SK-MEL-5 (cell line): ENCODE measurements at regions not wholly inside any gene's neighbourhood (a gene's known extent, or its start where the extent isn't known, plus 50 kb on each side); places are given as distances from the start of the nearest gene placed in this dataset.
"Not testable (repeated sequence)": the region's sequence is repeated elsewhere in the genome, so short reads cannot be mapped to it uniquely, and the experiment has no call there.

ENCODE experiments used
- DNase-seq: peaks from one replicate; pipeline ENCODE4 v3.0.0-alpha.2; 2016; ENCODE audit warnings: low read depth, low spot score
- in situ Hi-C: cut with HindIII; loops from 2 replicates; pipeline ENCODE4 v1.10.0; 2016; ENCODE audit warnings: low sequenced_read_pairs, high pct_unique_total_duplicates, low pct_unique_long_range_greater_than_20kb

GRCh38 chr2:187656123-187656522 is 101.9 kb upstream of the TFPI start:
- DNase-seq: no peak
- in situ Hi-C loops: no loop called here

GRCh38 chr2:187658952-187659525 is 104.8 kb upstream of the TFPI start:
- peak; percentile 54 for DNase-seq
- in situ Hi-C loops: no loop called here

- DNase-seq, in situ Hi-C loops: not testable (repeated sequence)
Measured at GRCh38 chr2:187676050-187676449, 121.8 kb upstream of the TFPI start.

DNA sequence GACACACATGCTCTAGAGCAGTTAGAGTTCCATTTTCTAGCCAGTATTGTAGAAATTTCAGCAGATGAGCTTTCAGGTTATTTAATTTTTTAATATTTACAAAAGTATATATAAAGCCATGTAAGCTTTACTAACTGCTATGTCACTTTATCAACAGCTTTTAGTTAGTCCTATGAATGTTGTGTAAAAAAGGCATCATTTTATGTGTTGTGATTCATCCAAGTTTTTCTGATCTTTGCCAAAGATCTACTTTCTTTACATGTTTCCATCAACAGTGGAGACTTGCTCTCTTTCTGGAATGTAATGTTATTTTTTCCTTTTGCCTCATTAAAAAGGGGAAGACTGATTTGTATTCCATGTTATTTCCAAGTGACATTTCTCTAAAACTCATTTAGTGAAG is 125.2 kb upstream of the TFPI start:
- no peak for DNase-seq
- in situ Hi-C loops: no loop called here

- DNase-seq: no peak
- in situ Hi-C loops: no loop called here
Measured at GRCh38 chr2:187684174-187684573, 129.9 kb upstream of the TFPI start.

DNA sequence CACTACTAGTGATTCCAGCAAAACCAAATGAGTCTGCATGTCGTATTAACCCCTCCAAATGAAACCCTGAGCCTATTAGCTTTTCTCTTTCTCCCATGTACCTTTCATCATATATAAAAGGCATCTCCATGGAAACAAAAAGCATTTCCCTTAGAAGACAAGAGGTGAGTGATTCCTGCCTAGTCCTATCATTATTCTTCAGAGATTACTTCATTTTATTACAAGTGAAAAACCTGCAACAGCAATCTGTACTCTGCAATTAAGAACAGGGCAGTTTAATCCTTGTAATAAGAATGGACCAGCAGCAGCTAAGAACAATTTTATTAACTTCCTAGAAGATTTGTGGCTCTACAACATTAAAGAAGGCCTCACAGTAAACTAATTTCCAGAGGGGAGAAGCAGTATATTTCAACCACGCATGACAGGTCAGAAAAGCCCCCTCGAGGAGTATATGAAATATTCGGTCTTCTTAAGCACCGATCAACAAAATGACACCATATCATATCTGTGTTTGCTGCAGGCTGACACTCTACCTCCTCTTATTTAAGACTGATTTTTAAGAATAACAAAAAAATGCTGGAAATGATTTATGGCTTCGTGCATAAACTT is 132.3 kb upstream of the TFPI start:
- DNase-seq: no peak
- in situ Hi-C loops: no loop called here

GRCh38 chr2:187687585-187687984 is 133.3 kb upstream of the TFPI start:
- in situ Hi-C loops: no loop called here
- no peak for DNase-seq

- in situ Hi-C loops: no loop called here
Measured at GRCh38 chr2:187689372-187689771, 135.1 kb upstream of the TFPI start.

GRCh38 chr2:187693923-187694322 is 139.7 kb upstream of the TFPI start:
- no peak for DNase-seq
- in situ Hi-C loops: no loop called here

More at GRCh38 chr2:187689372-187689771, 135.1 kb upstream of the TFPI start:
- no peak for DNase-seq

DNA sequence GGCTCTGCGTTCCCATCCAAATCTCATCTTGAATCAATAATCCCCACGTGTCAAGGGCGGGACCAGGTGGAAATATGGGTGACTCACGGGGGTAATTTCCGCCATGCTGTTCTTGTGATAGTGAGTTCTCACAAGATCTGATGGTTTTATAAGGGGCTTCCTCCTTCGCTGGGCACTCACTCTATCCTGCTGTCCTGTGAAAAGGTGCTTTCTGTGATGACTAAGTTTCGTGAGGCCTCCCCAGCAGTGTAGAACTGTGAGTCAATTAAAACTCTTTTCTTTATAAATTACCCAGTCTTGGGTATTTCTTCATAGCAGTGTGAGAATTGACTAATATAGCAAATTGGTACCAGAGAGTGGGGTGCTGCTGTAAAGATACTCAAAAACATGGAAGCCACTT is 142.4 kb upstream of the TFPI start:
- DNase-seq, in situ Hi-C loops: not testable (repeated sequence)

DNA sequence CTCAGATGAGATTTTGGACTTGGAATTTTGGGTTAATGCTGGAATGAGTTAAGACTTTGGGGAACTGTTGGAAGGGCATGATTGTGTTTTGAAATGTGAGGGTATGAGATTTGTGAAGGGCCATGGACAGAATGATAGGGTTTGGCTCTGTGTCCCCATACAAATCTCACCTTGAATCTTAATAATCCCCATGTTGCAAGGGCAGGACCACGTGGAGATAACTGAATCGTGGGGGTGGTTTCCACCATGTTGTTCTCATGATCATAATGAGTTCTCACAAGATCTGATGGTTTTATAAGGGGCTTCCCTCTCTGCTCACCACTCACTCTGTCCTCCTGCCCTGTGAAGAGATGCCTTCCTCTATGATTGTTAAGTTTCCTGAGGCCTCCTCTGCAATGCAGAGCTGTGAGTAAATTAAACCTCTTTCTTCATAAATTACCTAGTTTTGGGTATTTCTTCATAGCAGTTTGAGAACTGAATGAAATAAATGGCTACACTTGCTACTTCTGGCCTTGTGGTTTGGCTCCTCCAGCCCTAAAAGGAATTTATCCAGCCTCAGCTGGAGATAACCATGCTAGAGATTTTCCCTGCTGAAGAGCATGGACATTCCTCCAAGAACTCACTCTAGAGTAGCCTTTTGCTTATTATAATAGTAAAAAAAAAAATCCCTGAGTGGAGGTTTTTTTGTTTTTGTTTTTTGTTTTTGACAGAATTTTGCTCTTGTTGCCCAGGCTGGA is 144.3 kb upstream of the TFPI start:
- no peak for DNase-seq
- in situ Hi-C loops: no loop called here

DNA sequence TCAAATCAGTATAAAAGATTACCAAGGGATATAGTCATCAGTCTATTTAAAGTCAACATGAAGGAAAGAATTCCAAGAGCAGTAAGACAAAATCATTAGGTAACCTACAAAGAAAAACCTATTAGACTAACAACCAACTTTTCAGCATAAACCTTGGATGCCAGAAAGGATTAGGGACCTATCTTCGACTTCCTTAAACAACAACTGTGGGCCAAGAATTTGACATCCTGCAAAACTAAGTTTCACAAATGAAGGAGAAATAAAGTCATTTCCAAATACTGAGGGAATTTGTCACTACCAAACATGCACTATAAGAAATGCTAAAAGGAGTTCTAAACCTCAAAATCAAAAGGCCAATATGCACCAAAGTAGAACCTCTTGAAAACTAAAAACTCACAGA is 147.9 kb upstream of the TFPI start:
- in situ Hi-C loops: no loop called here
- no peak for DNase-seq

DNA sequence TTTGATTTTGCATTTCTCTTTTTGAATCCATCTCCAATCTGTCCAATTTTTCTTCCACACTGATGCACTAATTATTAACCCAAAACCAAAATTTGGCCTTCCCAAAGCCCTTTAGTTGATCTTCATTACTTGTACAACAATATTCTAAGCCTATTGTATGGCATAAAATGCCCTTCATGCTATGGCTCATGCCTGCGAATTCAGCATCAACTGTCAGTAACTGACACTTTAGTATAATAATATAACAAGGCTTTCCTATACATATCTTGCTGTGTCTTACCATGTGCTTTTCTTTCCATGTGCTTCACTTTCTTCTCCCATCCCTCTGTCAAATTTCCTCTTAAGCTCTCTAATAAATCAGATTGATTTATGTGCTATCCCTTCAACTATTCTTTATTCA is 154.0 kb upstream of the TFPI start:
- in situ Hi-C loops: no loop called here
- no peak for DNase-seq

DNA sequence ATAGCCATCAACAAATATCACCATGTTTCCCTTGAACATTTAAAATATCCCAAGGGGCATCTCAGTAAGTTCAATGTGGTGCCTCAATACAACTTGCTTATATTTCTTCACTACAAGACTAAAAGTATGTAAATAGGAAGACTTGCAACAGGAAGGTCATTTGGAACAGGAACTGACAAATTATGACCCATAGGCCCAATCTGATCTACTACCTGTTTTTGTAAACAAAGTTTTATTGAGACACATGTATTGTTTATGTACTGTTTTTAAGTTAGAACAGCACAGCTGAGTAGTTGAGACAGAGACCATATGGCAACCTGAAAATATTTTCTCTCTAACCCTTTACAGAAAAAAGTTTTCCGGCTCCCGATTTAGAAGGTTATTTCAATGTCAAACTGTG is 154.8 kb upstream of the TFPI start:
- DNase-seq: no peak
- in situ Hi-C loops: no loop called here

DNA sequence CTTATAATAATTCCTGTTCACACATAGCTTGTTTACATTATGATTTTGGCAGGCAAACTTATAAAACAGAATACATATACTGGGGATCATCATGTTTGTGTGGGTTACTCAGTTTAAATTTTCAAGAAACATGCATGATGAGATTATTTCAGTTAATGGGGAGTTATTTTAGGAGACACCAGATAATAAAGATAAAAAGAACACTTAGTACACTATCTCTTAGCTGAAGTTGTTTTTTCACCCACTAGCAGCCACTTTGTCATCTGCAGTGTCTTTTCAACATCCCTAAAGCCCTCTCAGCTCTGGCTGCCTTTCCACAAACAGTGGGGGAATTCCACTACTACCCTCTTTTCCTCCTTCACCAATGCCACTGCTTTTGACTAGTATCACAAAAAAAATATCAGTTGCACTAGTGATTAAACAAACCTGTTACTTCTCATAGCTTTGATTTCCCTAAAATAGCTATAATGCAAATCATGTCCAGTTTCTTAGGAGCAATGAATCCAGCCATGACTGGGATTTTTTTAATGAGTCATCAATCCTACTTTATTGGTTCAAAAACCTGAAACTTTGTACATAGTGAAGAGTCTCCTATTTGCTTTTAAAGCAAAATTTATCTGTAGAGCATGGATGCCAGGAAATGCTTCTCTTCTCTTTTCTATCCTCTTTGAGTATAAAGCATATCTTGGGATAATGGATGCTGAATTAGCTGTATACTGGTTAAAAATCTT is 156.7 kb upstream of the TFPI start:
- in situ Hi-C loops: no loop called here
- DNase-seq: no peak

GRCh38 chr2:187715590-187715989 is 161.4 kb upstream of the TFPI start:
- in situ Hi-C loops: no loop called here

GRCh38 chr2:187716301-187716700 is 162.1 kb upstream of the TFPI start:
- no peak for DNase-seq
- in situ Hi-C loops: no loop called here

More at GRCh38 chr2:187715590-187715989, 161.4 kb upstream of the TFPI start:
- DNase-seq: no peak

GRCh38 chr2:187718092-187718491 is 163.9 kb upstream of the TFPI start:
- in situ Hi-C loops: no loop called here
- no peak for DNase-seq
